ENCODE measurements at regions not wholly inside any gene's neighbourhood (a gene's known extent, or its start where the extent isn't known, plus 50 kb on each side); places are given as distances from the start of the nearest gene placed in this dataset.

GRCh38 chr14:71261206-71261605 lies 353.9 kb downstream of the PCNX1 start:
- Histone ChIP-seq H2AFZ (no peak overlapping the region), H3F3A (ENCODE audit: insufficient read depth, low read depth) (no peaks in the 10 kb centered on the region), H3K9me3 (ENCODE audit: insufficient read depth, low read depth) (peaks cover 36% of the 10 kb centered on the region), H3K4me3 (no peak overlapping the region), H3K4me2 (no peak overlapping the region), H3K27ac (no peak overlapping the region), H3K4me1 (replicated peaks; ENCODE audit: insufficient read depth) (peaks cover 10% of the 10 kb centered on the region), H4K20me1 (ENCODE audit: insufficient read depth) (no peaks in the 10 kb centered on the region), H3K27me3 (ENCODE audit: insufficient read depth, low read depth) (no peaks in the 10 kb centered on the region), H3K9me2 (ENCODE audit: insufficient read depth) (no peaks in the 10 kb centered on the region), H3K36me3 (ENCODE audit: low read depth) (no peaks in the 10 kb centered on the region), H3K79me2 (ENCODE audit: low read depth) (no peaks in the 10 kb centered on the region)
- no peak for DNase-seq
- intact Hi-C loops (cut with micrococcal nuclease; ENCODE audit: unreplicated experiment), result no loop called here
- ChIA-PET CTCF (no interaction called here), POLR2A (ENCODE audit: unreplicated experiment) (interaction anchor here (0.6 kb wide), 1 partner anchor 315 kb away, joined by 3 read pairs; no protein-coding TSS in a partner anchor)
- no TSS peak for BruUV-seq (replicated peaks)
- no peak for TF ChIP-seq EZH2 (IDR thresholded peaks at IDR 0.05; ENCODE audit: low read depth)
- TF ChIP-seq CTCF (conservative IDR thresholded peaks at IDR 0.05), result no peak

GRCh38 chr14:71262441-71262840 lies 355.2 kb downstream of the PCNX1 start:
- no TSS peak for BruUV-seq (replicated peaks)
- TF ChIP-seq CTCF (conservative IDR thresholded peaks at IDR 0.05) (no peak), EZH2 (IDR thresholded peaks at IDR 0.05; ENCODE audit: low read depth) (no peak)
- peaks cover 19% of the 10 kb centered on the region for H3K4me1 ChIP-seq (replicated peaks; ENCODE audit: insufficient read depth)
- intact Hi-C loops (cut with micrococcal nuclease; ENCODE audit: unreplicated experiment), result no loop called here
- no peak overlapping the region for H3K4me2 ChIP-seq
- no peaks in the 10 kb centered on the region for H3K79me2 ChIP-seq (ENCODE audit: low read depth)
- H3K4me3 ChIP-seq, result no peak overlapping the region
- H3K27ac ChIP-seq, result no peak overlapping the region
- DNase-seq, result no peak
- POLR2A ChIA-PET (ENCODE audit: unreplicated experiment), result no interaction called here
- no peaks in the 10 kb centered on the region for H3K36me3 ChIP-seq (ENCODE audit: low read depth)
- peaks cover 28% of the 10 kb centered on the region for H3K9me3 ChIP-seq (ENCODE audit: insufficient read depth, low read depth)
- no peaks in the 10 kb centered on the region for H3K27me3 ChIP-seq (ENCODE audit: insufficient read depth, low read depth)
- H2AFZ ChIP-seq, result no peak overlapping the region
- CTCF ChIA-PET, result no interaction called here
- H3K9me2 ChIP-seq (ENCODE audit: insufficient read depth), result no peaks in the 10 kb centered on the region
- no peaks in the 10 kb centered on the region for H4K20me1 ChIP-seq (ENCODE audit: insufficient read depth)
- no peaks in the 10 kb centered on the region for H3F3A ChIP-seq (ENCODE audit: insufficient read depth, low read depth)

- no peaks in the 10 kb centered on the region for H4K20me1 ChIP-seq (ENCODE audit: insufficient read depth)
- no peak overlapping the region for H3K27ac ChIP-seq
- DNase-seq, result no peak
- no peaks in the 10 kb centered on the region for H3K27me3 ChIP-seq (ENCODE audit: insufficient read depth, low read depth)
- H3K4me2 ChIP-seq, result no peak overlapping the region
- no TSS peak for BruUV-seq (replicated peaks)
- peaks cover 23% of the 10 kb centered on the region for H3K4me1 ChIP-seq (replicated peaks; ENCODE audit: insufficient read depth)
- H3K9me2 ChIP-seq (ENCODE audit: insufficient read depth), result no peaks in the 10 kb centered on the region
- intact Hi-C loops (cut with micrococcal nuclease; ENCODE audit: unreplicated experiment), result no loop called here
- CTCF ChIA-PET, result no interaction called here
- H3F3A ChIP-seq (ENCODE audit: insufficient read depth, low read depth), result no peaks in the 10 kb centered on the region
- no peaks in the 10 kb centered on the region for H3K36me3 ChIP-seq (ENCODE audit: low read depth)
- H3K9me3 ChIP-seq (ENCODE audit: insufficient read depth, low read depth), result peaks cover 21% of the 10 kb centered on the region; the same call in 1 of the 2 replicates
- TF ChIP-seq CTCF (conservative IDR thresholded peaks at IDR 0.05) (no peak), EZH2 (IDR thresholded peaks at IDR 0.05; ENCODE audit: low read depth) (no peak)
- no peaks in the 10 kb centered on the region for H3K79me2 ChIP-seq (ENCODE audit: low read depth)
- POLR2A ChIA-PET (ENCODE audit: unreplicated experiment), result no interaction called here
- no peak overlapping the region for H3K4me3 ChIP-seq
- no peak overlapping the region for H2AFZ ChIP-seq
These were observed 357.0 kb downstream of the PCNX1 start for GRCh38 chr14:71264260-71264659.

All from PC-9 (cell line).